Chondrocyte (in vitro differentiated cells): ENCODE measurements at regions not wholly inside any gene's neighbourhood (a gene's known extent, or its start where the extent isn't known, plus 50 kb on each side); places are given as distances from the start of the nearest gene placed in this dataset.
A peak's percentile ranks its signal among the peaks of the same experiment; 100 is the strongest.

Experiments used
- DNase-seq: peaks from one replicate; pipeline ENCODE4 v3.0.0; 2021; ENCODE audit warnings: mixed read lengths, low spot score
- H3K27ac Mint-ChIP-seq: one replicate; pipeline ENCODE4 v1.8.0; 2021; ENCODE audit warnings: mild to moderate bottlenecking, moderate library complexity, mixed read lengths; ENCODE audit not compliant: unreplicated experiment
- H3K27me3 Mint-ChIP-seq: 2 replicates; pipeline ENCODE4 v1.8.0; 2021; ENCODE audit warnings: low read depth, mixed read lengths
- H3K36me3 Mint-ChIP-seq: 2 replicates; pipeline ENCODE4 v1.8.0; 2021; ENCODE audit warnings: low read depth, mixed read lengths
- H3K4me1 Mint-ChIP-seq: 2 replicates; pipeline ENCODE4 v1.8.0; 2021; ENCODE audit warnings: low read depth, mild to moderate bottlenecking, mixed read lengths
- H3K4me3 Mint-ChIP-seq: one replicate; pipeline ENCODE4 v1.8.0; 2021; ENCODE audit warnings: mild to moderate bottlenecking, moderate library complexity, mixed read lengths; ENCODE audit not compliant: unreplicated experiment
- H3K9me3 Mint-ChIP-seq: 2 replicates; pipeline ENCODE4 v1.8.0; 2021; ENCODE audit warnings: low read depth, mixed read lengths
- TF ChIP-seq, protein P1 (sequence below): fragments of 200-600 bp; sonication (generic); IDR thresholded peaks from 2 replicates; pipeline ENCODE4 v1.5.0; 2021; ENCODE audit warnings: antibody characterized with exemption, mild to moderate bottlenecking, moderate library complexity

GRCh38 chr4:116066711-116067245 lies 953.4 kb upstream of the NDST4 start:
- no peak for DNase-seq

GRCh38 chr4:116064331-116064730 lies 950.9 kb upstream of the NDST4 start:
- Mint-ChIP-seq H3K27me3 (no peaks in the 10 kb centered on the region), H3K4me1 (no peaks in the 10 kb centered on the region), H3K27ac (no peak overlapping the region), H3K9me3 (peaks cover 10% of the 10 kb centered on the region), H3K36me3 (peaks cover 2% of the 10 kb centered on the region), H3K4me3 (no peak overlapping the region)
- TF ChIP-seq, protein P1, sequence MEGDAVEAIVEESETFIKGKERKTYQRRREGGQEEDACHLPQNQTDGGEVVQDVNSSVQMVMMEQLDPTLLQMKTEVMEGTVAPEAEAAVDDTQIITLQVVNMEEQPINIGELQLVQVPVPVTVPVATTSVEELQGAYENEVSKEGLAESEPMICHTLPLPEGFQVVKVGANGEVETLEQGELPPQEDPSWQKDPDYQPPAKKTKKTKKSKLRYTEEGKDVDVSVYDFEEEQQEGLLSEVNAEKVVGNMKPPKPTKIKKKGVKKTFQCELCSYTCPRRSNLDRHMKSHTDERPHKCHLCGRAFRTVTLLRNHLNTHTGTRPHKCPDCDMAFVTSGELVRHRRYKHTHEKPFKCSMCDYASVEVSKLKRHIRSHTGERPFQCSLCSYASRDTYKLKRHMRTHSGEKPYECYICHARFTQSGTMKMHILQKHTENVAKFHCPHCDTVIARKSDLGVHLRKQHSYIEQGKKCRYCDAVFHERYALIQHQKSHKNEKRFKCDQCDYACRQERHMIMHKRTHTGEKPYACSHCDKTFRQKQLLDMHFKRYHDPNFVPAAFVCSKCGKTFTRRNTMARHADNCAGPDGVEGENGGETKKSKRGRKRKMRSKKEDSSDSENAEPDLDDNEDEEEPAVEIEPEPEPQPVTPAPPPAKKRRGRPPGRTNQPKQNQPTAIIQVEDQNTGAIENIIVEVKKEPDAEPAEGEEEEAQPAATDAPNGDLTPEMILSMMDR: no peak
- DNase-seq: no peak

More at GRCh38 chr4:116066711-116067245, 953.4 kb upstream of the NDST4 start:
- no peaks in the 10 kb centered on the region for H3K27me3 Mint-ChIP-seq
- H3K27ac Mint-ChIP-seq: no peak overlapping the region
- H3K36me3 Mint-ChIP-seq: peaks cover 2% of the 10 kb centered on the region
- no peak overlapping the region for H3K4me3 Mint-ChIP-seq
- H3K9me3 Mint-ChIP-seq: peaks cover 10% of the 10 kb centered on the region
- no peaks in the 10 kb centered on the region for H3K4me1 Mint-ChIP-seq
- TF ChIP-seq, protein P1: no peak

GRCh38 chr4:116059361-116059760 lies 945.9 kb upstream of the NDST4 start:
- Mint-ChIP-seq H3K4me3 (no peak overlapping the region), H3K9me3 (no peaks in the 10 kb centered on the region), H3K36me3 (no peaks in the 10 kb centered on the region), H3K4me1 (no peaks in the 10 kb centered on the region), H3K27me3 (no peaks in the 10 kb centered on the region), H3K27ac (no peak overlapping the region)
- TF ChIP-seq, protein P1: no peak
- DNase-seq: no peak

DNA sequence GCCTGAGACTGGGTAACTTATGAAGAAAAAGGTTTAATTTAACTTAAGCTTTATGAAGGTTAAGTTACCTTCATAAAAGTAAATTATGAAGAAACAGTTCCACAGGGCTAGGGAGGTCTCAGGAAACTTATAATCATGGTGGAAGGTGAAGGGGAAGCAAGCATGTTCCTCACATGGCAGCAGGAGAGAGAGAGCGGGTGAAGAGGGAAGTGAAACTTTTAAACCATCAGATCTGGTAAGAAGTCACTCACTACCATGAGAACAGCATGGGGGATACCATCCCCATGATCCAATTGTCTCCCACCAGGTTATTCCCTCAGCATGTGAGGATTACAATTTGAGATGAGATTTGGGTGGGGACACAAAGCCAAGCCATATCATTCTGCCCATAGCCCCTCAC lies 944.7 kb upstream of the NDST4 start:
- Mint-ChIP-seq H3K36me3 (no peaks in the 10 kb centered on the region), H3K4me3 (no peak overlapping the region), H3K27me3 (no peaks in the 10 kb centered on the region), H3K27ac (no peak overlapping the region), H3K4me1 (no peaks in the 10 kb centered on the region), H3K9me3 (no peaks in the 10 kb centered on the region)
- DNase-seq: no peak
- TF ChIP-seq, protein P1: no peak

- TF ChIP-seq, protein P1: peak; percentile 90
- no peak overlapping the region for H3K4me3 Mint-ChIP-seq
- no peaks in the 10 kb centered on the region for H3K4me1 Mint-ChIP-seq
- no peak for DNase-seq
- H3K27me3 Mint-ChIP-seq: no peaks in the 10 kb centered on the region
- no peaks in the 10 kb centered on the region for H3K36me3 Mint-ChIP-seq
- H3K9me3 Mint-ChIP-seq: no peaks in the 10 kb centered on the region
- no peak overlapping the region for H3K27ac Mint-ChIP-seq
Observed at GRCh38 chr4:116055857-116056827, 942.7 kb upstream of the NDST4 start.
